ENCODE measurements at regions not wholly inside any gene's neighbourhood (a gene's known extent, or its start where the extent isn't known, plus 50 kb on each side); places are given as distances from the start of the nearest gene placed in this dataset.

DNA sequence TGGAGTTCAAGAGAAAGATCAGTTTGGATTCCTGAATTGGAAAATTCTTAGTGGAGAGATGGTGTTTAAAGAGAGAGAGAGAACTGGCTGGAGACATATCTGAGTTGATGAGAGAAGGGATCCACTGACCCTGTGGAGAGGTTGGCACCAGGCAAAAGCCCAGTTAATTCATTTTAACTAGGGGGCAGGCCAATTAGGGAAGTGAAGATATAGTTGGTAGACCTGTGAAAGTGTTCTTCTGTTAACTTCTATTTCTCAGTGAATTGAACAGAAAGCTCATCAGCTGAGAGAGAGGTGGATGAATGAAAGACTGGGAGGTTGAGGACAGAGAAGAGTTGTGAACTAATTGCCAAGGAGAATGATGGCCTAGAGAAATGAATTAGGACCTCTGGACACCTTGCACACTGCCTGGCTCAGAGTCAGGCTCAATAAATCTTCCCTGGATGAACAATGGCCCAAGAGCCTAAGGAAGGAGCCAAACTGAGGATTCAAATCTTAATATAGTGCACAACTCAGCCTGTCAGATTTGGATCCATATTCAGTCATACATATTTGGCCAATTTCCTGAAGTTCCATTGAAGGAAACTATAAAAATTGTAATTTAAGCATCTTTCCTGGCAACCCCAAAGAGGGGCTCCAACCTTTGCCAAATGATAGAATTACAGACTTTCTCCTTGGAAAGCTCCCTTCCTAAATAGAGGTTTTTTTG is 82.2 kb upstream of the RMDN2 start:
- no peak overlapping the region for H3K27ac Mint-ChIP-seq
- DNase-seq (no peak), ATAC-seq (no peak)
- no peaks in the 10 kb centered on the region for H3K4me1 Mint-ChIP-seq (ENCODE audit: low read depth)
- POLR2A ChIA-PET: interaction anchor here (0.6 to 0.9 kb wide), 2 partner anchors 19 to 1057 kb away, joined by 3 read pairs; no protein-coding TSS in a partner anchor
- H3K36me3 Mint-ChIP-seq (ENCODE audit: low read depth): no peaks in the 10 kb centered on the region
- intact Hi-C loops (cut with micrococcal nuclease): no loop called here
- no peak overlapping the region for H3K4me3 Mint-ChIP-seq
- CTCF ChIA-PET: interaction anchor here (1.1 to 1.6 kb wide), 2 partner anchors 10 to 35 kb away, joined by 4 to 7 read pairs; no protein-coding TSS in a partner anchor
- H3K9me3 Mint-ChIP-seq: no peaks in the 10 kb centered on the region
- TF ChIP-seq, protein P1, sequence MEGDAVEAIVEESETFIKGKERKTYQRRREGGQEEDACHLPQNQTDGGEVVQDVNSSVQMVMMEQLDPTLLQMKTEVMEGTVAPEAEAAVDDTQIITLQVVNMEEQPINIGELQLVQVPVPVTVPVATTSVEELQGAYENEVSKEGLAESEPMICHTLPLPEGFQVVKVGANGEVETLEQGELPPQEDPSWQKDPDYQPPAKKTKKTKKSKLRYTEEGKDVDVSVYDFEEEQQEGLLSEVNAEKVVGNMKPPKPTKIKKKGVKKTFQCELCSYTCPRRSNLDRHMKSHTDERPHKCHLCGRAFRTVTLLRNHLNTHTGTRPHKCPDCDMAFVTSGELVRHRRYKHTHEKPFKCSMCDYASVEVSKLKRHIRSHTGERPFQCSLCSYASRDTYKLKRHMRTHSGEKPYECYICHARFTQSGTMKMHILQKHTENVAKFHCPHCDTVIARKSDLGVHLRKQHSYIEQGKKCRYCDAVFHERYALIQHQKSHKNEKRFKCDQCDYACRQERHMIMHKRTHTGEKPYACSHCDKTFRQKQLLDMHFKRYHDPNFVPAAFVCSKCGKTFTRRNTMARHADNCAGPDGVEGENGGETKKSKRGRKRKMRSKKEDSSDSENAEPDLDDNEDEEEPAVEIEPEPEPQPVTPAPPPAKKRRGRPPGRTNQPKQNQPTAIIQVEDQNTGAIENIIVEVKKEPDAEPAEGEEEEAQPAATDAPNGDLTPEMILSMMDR (IDR thresholded peaks at IDR 0.05): no peak
- peaks cover 11% of the 10 kb centered on the region for H3K27me3 Mint-ChIP-seq

DNA sequence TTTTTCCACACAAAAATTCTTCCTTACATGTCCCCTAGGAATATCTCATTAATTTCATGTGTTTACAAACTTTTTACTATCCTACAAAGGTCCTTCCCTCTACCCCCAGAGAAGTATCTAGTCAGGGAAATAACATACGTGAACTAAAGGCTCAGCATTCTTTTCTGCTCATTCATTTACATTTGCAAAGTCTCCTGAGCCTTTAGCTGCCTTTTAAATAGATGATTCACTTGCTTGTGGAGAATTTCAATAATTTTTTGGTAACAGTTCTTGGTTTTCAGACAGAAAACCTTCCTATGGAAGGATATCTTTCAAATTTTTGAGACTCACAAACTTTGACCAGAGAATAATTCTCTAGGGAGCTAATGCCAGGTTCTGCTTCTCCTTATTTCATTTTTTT is 81.5 kb upstream of the RMDN2 start:
- Mint-ChIP-seq H3K36me3 (ENCODE audit: low read depth) (no peaks in the 10 kb centered on the region), H3K4me1 (ENCODE audit: low read depth) (no peaks in the 10 kb centered on the region), H3K27ac (no peak overlapping the region), H3K9me3 (no peaks in the 10 kb centered on the region), H3K27me3 (peaks cover 11% of the 10 kb centered on the region), H3K4me3 (no peak overlapping the region)
- no peak for DNase-seq
- intact Hi-C loops (cut with micrococcal nuclease): no loop called here
- ATAC-seq: no peak
- TF ChIP-seq, protein P1 (IDR thresholded peaks at IDR 0.05): no peak
- ChIA-PET POLR2A (interaction anchor here (0.6 to 0.9 kb wide), 2 partner anchors 18 to 1058 kb away, joined by 3 read pairs; no protein-coding TSS in a partner anchor), CTCF (interaction anchor here (0.8 to 1.6 kb wide), 3 partner anchors 11 to 34 kb away, joined by 3 to 7 read pairs (median 4); no protein-coding TSS in a partner anchor)

GRCh38 chr2:37846207-37846606 is 78.9 kb upstream of the RMDN2 start:
- POLR2A ChIA-PET: no interaction called here
- TF ChIP-seq, protein P1 (IDR thresholded peaks at IDR 0.05): no peak
- ATAC-seq (no peak), DNase-seq (no peak)
- intact Hi-C loops (cut with micrococcal nuclease): no loop called here
- H3K36me3 Mint-ChIP-seq (ENCODE audit: low read depth): no peaks in the 10 kb centered on the region
- no peaks in the 10 kb centered on the region for H3K9me3 Mint-ChIP-seq
- peaks cover 11% of the 10 kb centered on the region for H3K27me3 Mint-ChIP-seq
- no peak overlapping the region for H3K27ac Mint-ChIP-seq
- no peak overlapping the region for H3K4me3 Mint-ChIP-seq
- H3K4me1 Mint-ChIP-seq (ENCODE audit: low read depth): peaks cover 9% of the 10 kb centered on the region
- CTCF ChIA-PET: interaction anchor here (1.4 to 1.6 kb wide), 2 partner anchors 13 to 31 kb away, joined by 3 to 5 read pairs; no protein-coding TSS in a partner anchor

DNA sequence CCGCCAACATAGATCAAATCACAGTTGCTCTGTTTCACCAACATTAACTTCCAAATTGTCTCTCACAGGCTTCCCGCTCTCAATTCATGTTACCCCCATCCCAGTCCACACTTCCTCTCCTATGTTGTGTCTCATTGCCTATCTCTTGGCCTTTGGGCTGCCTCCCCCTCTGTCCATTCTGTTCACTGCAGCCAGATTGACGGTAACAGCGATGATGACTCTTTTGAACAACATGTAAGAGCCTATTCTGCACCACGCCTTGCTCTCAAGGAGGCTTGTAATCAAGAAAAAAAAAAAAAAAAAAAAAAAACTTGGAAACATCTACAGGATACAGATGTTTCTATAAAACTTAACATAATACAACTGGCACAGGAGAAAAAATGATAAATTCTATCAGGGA is 77.3 kb upstream of the RMDN2 start:
- Mint-ChIP-seq H3K9me3 (no peaks in the 10 kb centered on the region), H3K4me1 (ENCODE audit: low read depth) (peaks cover 22% of the 10 kb centered on the region), H3K27ac (no peak overlapping the region), H3K27me3 (peaks cover 5% of the 10 kb centered on the region), H3K36me3 (ENCODE audit: low read depth) (no peaks in the 10 kb centered on the region), H3K4me3 (no peak overlapping the region)
- ChIA-PET POLR2A (interaction anchor here (0.8 kb wide), 1 partner anchor 22 kb away, joined by 3 read pairs; no protein-coding TSS in a partner anchor), CTCF (interaction anchor here (1.2 to 1.3 kb wide), 3 partner anchors 11 to 457 kb away, joined by 3 to 5 read pairs (median 3); no protein-coding TSS in a partner anchor)
- intact Hi-C loops (cut with micrococcal nuclease): no loop called here
- DNase-seq (no peak), ATAC-seq (no peak)
- TF ChIP-seq, protein P1 (IDR thresholded peaks at IDR 0.05): no peak

DNA sequence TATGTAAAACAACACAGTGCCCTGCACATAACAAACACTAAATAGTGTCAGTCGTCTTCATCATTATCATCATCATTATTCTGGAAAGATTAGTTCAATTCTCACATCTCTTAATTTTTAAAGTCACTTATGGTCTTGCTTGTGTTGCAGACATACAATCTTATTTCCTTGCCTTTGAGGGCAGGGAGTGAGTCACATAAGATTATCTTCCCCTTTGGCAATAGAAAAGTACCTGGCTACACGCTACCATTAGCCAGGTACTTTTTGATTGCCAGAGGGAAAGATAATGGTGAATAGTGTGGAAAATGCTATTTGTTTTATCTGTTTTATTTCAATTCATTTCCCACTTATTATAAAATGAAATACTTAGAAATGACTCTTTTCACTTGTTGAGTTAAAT is 76.6 kb upstream of the RMDN2 start:
- no peak overlapping the region for H3K27ac Mint-ChIP-seq
- no peak for DNase-seq
- ATAC-seq: no peak
- H3K4me3 Mint-ChIP-seq: no peak overlapping the region
- H3K4me1 Mint-ChIP-seq (ENCODE audit: low read depth): peaks cover 22% of the 10 kb centered on the region
- no peaks in the 10 kb centered on the region for H3K9me3 Mint-ChIP-seq
- peaks cover 2% of the 10 kb centered on the region for H3K27me3 Mint-ChIP-seq
- ChIA-PET POLR2A (no interaction called here), CTCF (no interaction called here)
- intact Hi-C loops (cut with micrococcal nuclease): no loop called here
- TF ChIP-seq, protein P1 (IDR thresholded peaks at IDR 0.05): no peak
- no peaks in the 10 kb centered on the region for H3K36me3 Mint-ChIP-seq (ENCODE audit: low read depth)
